ENCODE measurements at regions not wholly inside any gene's neighbourhood (a gene's known extent, or its start where the extent isn't known, plus 50 kb on each side); places are given as distances from the start of the nearest gene placed in this dataset.

- no peak for ATAC-seq (ENCODE audit: low FRiP score)
- no peak for DNase-seq (ENCODE audit: low spot score)
- no peak for TF ChIP-seq CTCF (IDR thresholded peaks at IDR 0.05)
Measured at GRCh38 chr11:42205518-42205917, 746.1 kb upstream of the LRRC4C start.

- DNase-seq (ENCODE audit: low spot score) = no peak
- TF ChIP-seq CTCF (IDR thresholded peaks at IDR 0.05) = no peak
- no peak for ATAC-seq (ENCODE audit: low FRiP score)
Measured at GRCh38 chr11:42225664-42226063, 766.2 kb upstream of the LRRC4C start.

- DNase-seq (ENCODE audit: low spot score) (no peak), ATAC-seq (ENCODE audit: low FRiP score) (no peak)
- TF ChIP-seq CTCF (IDR thresholded peaks at IDR 0.05) = no peak
Measured at GRCh38 chr11:42232673-42233072, 773.2 kb upstream of the LRRC4C start.

GRCh38 chr11:42234451-42234951, 775.0 kb upstream of the LRRC4C start:
- DNase-seq (ENCODE audit: low spot score) (no peak), ATAC-seq (ENCODE audit: low FRiP score) (no peak)
- no peak for TF ChIP-seq CTCF (IDR thresholded peaks at IDR 0.05)

GRCh38 chr11:42237701-42238235, 778.3 kb upstream of the LRRC4C start:
- ATAC-seq (ENCODE audit: low FRiP score) (no peak), DNase-seq (ENCODE audit: low spot score) (no peak)
- no peak for TF ChIP-seq CTCF (IDR thresholded peaks at IDR 0.05)

GRCh38 chr11:42239188-42239587, 779.7 kb upstream of the LRRC4C start:
- no peak for TF ChIP-seq CTCF (IDR thresholded peaks at IDR 0.05)
- no peak for DNase-seq (ENCODE audit: low spot score)
- ATAC-seq (ENCODE audit: low FRiP score) = no peak

GRCh38 chr11:42243385-42243784, 783.9 kb upstream of the LRRC4C start:
- no peak for TF ChIP-seq CTCF (IDR thresholded peaks at IDR 0.05)
- ATAC-seq (ENCODE audit: low FRiP score) (no peak), DNase-seq (ENCODE audit: low spot score) (no peak)

All from omental fat pad (tissue), 3 donors.